ENCODE measurements at regions not wholly inside any gene's neighbourhood (a gene's known extent, or its start where the extent isn't known, plus 50 kb on each side); places are given as distances from the start of the nearest gene placed in this dataset.

- ATAC-seq (no peak), FAIRE-seq (no peak), DNase-seq (ENCODE audit: low read depth, low spot score) (no peak)
- 0% methylated on average over 2 of the region's 2 CpGs for WGBS (ENCODE audit: insufficient coverage, insufficient replicate concordance, low lambda C conversion rate, missing lambda C conversion rate)
- H3K27ac ChIP-seq (ENCODE audit: control insufficient read depth, insufficient read depth) = no peak overlapping the region
- no peak overlapping the region for H3K4me3 ChIP-seq
- no peaks in the 10 kb centered on the region for H3K4me1 ChIP-seq (ENCODE audit: control insufficient read depth, insufficient read depth, low read length)
- ChIA-PET SMC1A (ENCODE audit: uncharacterized antibody, unreplicated experiment) (interaction anchor here (1.0 to 1.5 kb wide), 2 partner anchors 12 to 477 kb away, joined by 3 to 4 read pairs; no protein-coding TSS in a partner anchor), CTCF (interaction anchor here (1.0 kb wide), 1 partner anchor 1101 kb away, joined by 3 read pairs; no protein-coding TSS in a partner anchor), RAD21 (ENCODE audit: unreplicated experiment) (no interaction called here), POLR2A (no interaction called here)
- BruUV-seq (replicated peaks) = no TSS peak
- no peaks in the 10 kb centered on the region for H3K9me3 ChIP-seq (replicated peaks; ENCODE audit: control insufficient read depth, insufficient read depth, low read length)
- H3K9ac ChIP-seq (ENCODE audit: control insufficient read depth, insufficient read depth, low read length) = no peak overlapping the region
- H4K20me1 ChIP-seq (ENCODE audit: control insufficient read depth, insufficient read depth) = no peaks in the 10 kb centered on the region
- H2AFZ ChIP-seq (ENCODE audit: control insufficient read depth, low read depth, low read length) = no peak overlapping the region
- H3K4me2 ChIP-seq (ENCODE audit: control insufficient read depth, insufficient read depth) = no peak overlapping the region
- in situ Hi-C loops (cut with MboI) (no loop called here), intact Hi-C loops (cut with micrococcal nuclease; ENCODE audit: unreplicated experiment) (no loop called here)
- no peaks in the 10 kb centered on the region for H3K36me3 ChIP-seq (ENCODE audit: control insufficient read depth in 2 of 2, insufficient read depth in 2 of 2, low read length in 1 of 2)
- no peaks in the 10 kb centered on the region for H3K79me2 ChIP-seq (ENCODE audit: control insufficient read depth, insufficient read depth, low read length)
- no peaks in the 10 kb centered on the region for H3K27me3 ChIP-seq (replicated peaks in 1 of 2; ENCODE audit: control insufficient read depth in 2 of 2, insufficient read depth in 2 of 2, low read length in 1 of 2)
- TF ChIP-seq MYC (IDR thresholded peaks at IDR 0.05; ENCODE audit: insufficient read depth, insufficient read length, insufficient replicate concordance, low read length, severe bottlenecking) = no peak
- no peak for TF ChIP-seq E4F1 (IDR thresholded peaks at IDR 0.05; ENCODE audit: borderline replicate concordance, partially characterized antibody)
- no peak for TF ChIP-seq CEBPB (IDR thresholded peaks at IDR 0.05; ENCODE audit: borderline replicate concordance in 1 of 2, low read depth in 2 of 2, low read length in 2 of 2)
- no peak for TF ChIP-seq CUX1 (IDR thresholded peaks at IDR 0.05; ENCODE audit: insufficient replicate concordance, low read depth, low read length)
- TF ChIP-seq CHD4 (IDR thresholded peaks at IDR 0.05) = no peak
- TF ChIP-seq TCF12 (IDR thresholded peaks at IDR 0.05; ENCODE audit: low read depth, low read length) = no peak
- no peak for TF ChIP-seq POLR2AphosphoS5 (IDR thresholded peaks at IDR 0.05; ENCODE audit: low read length)
- no peak for TF ChIP-seq KDM1A (IDR thresholded peaks at IDR 0.05; ENCODE audit: borderline replicate concordance)
- TF ChIP-seq CHD1 (IDR thresholded peaks at IDR 0.05; ENCODE audit: low read depth, low read length) = no peak
- TF ChIP-seq NR2C1 (IDR thresholded peaks at IDR 0.05) = no peak
- no peak for TF ChIP-seq JUND (IDR thresholded peaks at IDR 0.05; ENCODE audit: low read depth, low read length)
- TF ChIP-seq ZSCAN29 (IDR thresholded peaks at IDR 0.05) = no peak
- no peak for TF ChIP-seq CREM (IDR thresholded peaks at IDR 0.05; ENCODE audit: low read depth)
- no peak for TF ChIP-seq HCFC1 (IDR thresholded peaks at IDR 0.05; ENCODE audit: low read length)
- TF ChIP-seq ESRRA (IDR thresholded peaks at IDR 0.05; ENCODE audit: low read length) = no peak
- TF ChIP-seq NR2C2 (IDR thresholded peaks at IDR 0.05; ENCODE audit: borderline replicate concordance, control insufficient read depth, insufficient read length, low read depth) = no peak
Observed at GRCh38 chr13:65631078-65631477, 1599.1 kb downstream of the PCDH9 start.
